HEK293 (cell line): ENCODE measurements at regions not wholly inside any gene's neighbourhood (a gene's known extent, or its start where the extent isn't known, plus 50 kb on each side); places are given as distances from the start of the nearest gene placed in this dataset.

Experiments
- CTCF ChIA-PET: fragments of 350-600 bp; formaldehyde crosslinking; extraction: SDS; loops from one replicate; lab custom pipeline; 2021; ENCODE audit warnings: antibody characterized with exemption; lab: Yijun Ruan, JAX
- POLR2A ChIA-PET: fragments of 300-600 bp; formaldehyde crosslinking; extraction: SDS; loops from one replicate; lab custom pipeline; 2020; ENCODE audit warnings: antibody characterized with exemption, inconsistent platforms; lab: Yijun Ruan, JAX
- H3K27ac ChIP-seq: fragments of 200-500 bp; sonication (Bioruptor generic); 2 replicates; pipeline ENCODE4 v1.5.1; 2014; ENCODE audit warnings: low read depth, low read length, control low read depth, inconsistent platforms; ENCODE audit errors: extremely low read depth
- H3K36me3 ChIP-seq, 2 experiments: fragments of 200-500 bp in 1 of 2; sonication (Bioruptor generic) in 1 of 2; 1 replicate in 1 of 2; 2 replicates in 1 of 2; pipeline ENCODE4 v1.5.1; 2014 to 2017; ENCODE audit warnings: inconsistent platforms in 2 of 2, low read length in 2 of 2; ENCODE audit not compliant: control insufficient read depth in 2 of 2, insufficient read depth in 1 of 2
- H3K4me1 ChIP-seq: fragments of 200-500 bp; sonication (Bioruptor generic); 2 replicates; pipeline ENCODE4 v1.5.1; 2014; ENCODE audit warnings: mild to moderate bottlenecking, low read length, inconsistent platforms; ENCODE audit not compliant: control insufficient read depth, insufficient read depth
- H3K4me3 ChIP-seq: 2 replicates; pipeline ENCODE4 v1.5.1; 2011; ENCODE audit warnings: low read depth, mild to moderate bottlenecking, control low read depth, low read length, moderate library complexity
- H3K9me3 ChIP-seq: fragments of 200-500 bp; sonication (Bioruptor generic); 2 replicates; pipeline ENCODE4 v1.5.1; 2014; ENCODE audit warnings: low read depth, low read length, inconsistent platforms; ENCODE audit not compliant: control insufficient read depth, insufficient read depth
- EGR2 ChIP-seq: fragments of 450-650 bp; formaldehyde crosslinking; IDR thresholded peaks from 2 replicates; pipeline ENCODE4 v1.5.1; 2016; ENCODE audit warnings: low read depth, missing biosample characterization, missing genetic modification characterization
- SP2 ChIP-seq: fragments of 450-650 bp; formaldehyde crosslinking; IDR thresholded peaks from 2 replicates; pipeline ENCODE4 v1.5.1; 2016; ENCODE audit warnings: missing biosample characterization, missing genetic modification characterization
- SP3 ChIP-seq: fragments of 450-650 bp; formaldehyde crosslinking; IDR thresholded peaks from 2 replicates; pipeline ENCODE4 v1.5.1; 2016; ENCODE audit warnings: missing biosample characterization, missing genetic modification characterization
- SP7 ChIP-seq: fragments of 450-650 bp; formaldehyde crosslinking; IDR thresholded peaks from 2 replicates; pipeline ENCODE4 v1.5.1; 2016; ENCODE audit warnings: missing biosample characterization, missing genetic modification characterization
- ZFP3 ChIP-seq: fragments of 450-650 bp; formaldehyde crosslinking; IDR thresholded peaks from 2 replicates; pipeline ENCODE4 v1.5.1; 2016; ENCODE audit warnings: low read depth, missing biosample characterization, missing genetic modification characterization
- ZFP37 ChIP-seq: fragments of 450-650 bp; formaldehyde crosslinking; IDR thresholded peaks from 2 replicates; pipeline ENCODE4 v1.5.1; 2016; ENCODE audit warnings: missing biosample characterization, missing genetic modification characterization
- ZNF138 ChIP-seq: fragments of 450-650 bp; formaldehyde crosslinking; IDR thresholded peaks from 2 replicates; pipeline ENCODE4 v1.5.1; 2016; ENCODE audit warnings: missing biosample characterization, missing genetic modification characterization, borderline replicate concordance
- ZNF140 ChIP-seq: fragments of 450-650 bp; formaldehyde crosslinking; IDR thresholded peaks from 2 replicates; pipeline ENCODE4 v1.5.1; 2016; ENCODE audit warnings: missing biosample characterization, missing genetic modification characterization
- ZNF19 ChIP-seq: fragments of 450-650 bp; formaldehyde crosslinking; IDR thresholded peaks from 2 replicates; pipeline ENCODE4; 2016; ENCODE audit warnings: missing biosample characterization, missing genetic modification characterization, low read depth
- ZNF214 ChIP-seq: fragments of 450-650 bp; formaldehyde crosslinking; IDR thresholded peaks from 2 replicates; pipeline ENCODE4 v1.5.1; 2017; ENCODE audit warnings: missing biosample characterization, mild to moderate bottlenecking, missing genetic modification characterization, borderline replicate concordance
- ZNF335 ChIP-seq: fragments of 450-650 bp; formaldehyde crosslinking; conservative IDR thresholded peaks from 2 replicates; pipeline ENCODE4 v1.5.1; 2016; ENCODE audit warnings: missing biosample characterization, missing genetic modification characterization
- ZNF416 ChIP-seq: fragments of 450-650 bp; formaldehyde crosslinking; IDR thresholded peaks from 2 replicates; pipeline ENCODE4 v1.5.1; 2016; ENCODE audit warnings: missing biosample characterization, missing genetic modification characterization
- ZNF449 ChIP-seq: fragments of 450-650 bp; formaldehyde crosslinking; IDR thresholded peaks from 2 replicates; pipeline ENCODE4 v1.5.1; 2017; ENCODE audit warnings: missing biosample characterization, mild to moderate bottlenecking, missing genetic modification characterization, moderate library complexity
- ZNF600 ChIP-seq: fragments of 450-650 bp; formaldehyde crosslinking; IDR thresholded peaks from 2 replicates; pipeline ENCODE4 v1.5.1; 2016; ENCODE audit warnings: missing biosample characterization, missing genetic modification characterization
- ZNF654 ChIP-seq: fragments of 450-650 bp; formaldehyde crosslinking; IDR thresholded peaks from 2 replicates; pipeline ENCODE4 v1.5.1; 2016; ENCODE audit warnings: low read depth, missing biosample characterization, missing genetic modification characterization
- ZNF664 ChIP-seq: fragments of 450-650 bp; formaldehyde crosslinking; IDR thresholded peaks from 2 replicates; pipeline ENCODE4 v1.5.1; 2016; ENCODE audit warnings: missing biosample characterization, missing genetic modification characterization
- ZNF677 ChIP-seq: fragments of 450-650 bp; IDR thresholded peaks from 2 replicates; pipeline ENCODE4 v1.5.0; 2018; ENCODE audit warnings: missing biosample characterization, mild to moderate bottlenecking, missing genetic modification characterization, moderate library complexity
- ZNF704 ChIP-seq: fragments of 450-650 bp; formaldehyde crosslinking; IDR thresholded peaks from 2 replicates; pipeline ENCODE4 v1.5.1; 2016; ENCODE audit warnings: missing biosample characterization, missing genetic modification characterization
- ZNF747 ChIP-seq: fragments of 450-650 bp; formaldehyde crosslinking; IDR thresholded peaks from 2 replicates; pipeline ENCODE4 v1.5.1; 2016; ENCODE audit warnings: missing biosample characterization, missing genetic modification characterization
- ZNF830 ChIP-seq: fragments of 450-650 bp; IDR thresholded peaks from 2 replicates; pipeline ENCODE4 v1.5.0; 2018; ENCODE audit warnings: missing biosample characterization, missing genetic modification characterization, low read depth, mild to moderate bottlenecking, moderate library complexity
- ZSCAN23 ChIP-seq: fragments of 450-650 bp; formaldehyde crosslinking; IDR thresholded peaks from 2 replicates; pipeline ENCODE4 v1.5.1; 2016; ENCODE audit warnings: missing biosample characterization, missing genetic modification characterization

GRCh38 chr6:48893048-48893447, 570.0 kb downstream of the MMUT start:
- Histone ChIP-seq H3K27ac (no peak overlapping the region), H3K4me1 (no peaks in the 10 kb centered on the region), H3K36me3 (no peaks in the 10 kb centered on the region), H3K4me3 (no peak overlapping the region), H3K9me3 (no peaks in the 10 kb centered on the region)
- TF ChIP-seq EGR2 (tag by site-specific recombination) (no peak), ZNF677 (tag by site-specific recombination) (no peak), ZFP3 (tag by site-specific recombination) (no peak), ZNF214 (tag by site-specific recombination) (no peak), ZNF335 (no peak), ZSCAN23 (tag by site-specific recombination) (no peak)
- ChIA-PET POLR2A (no interaction called here), CTCF (no interaction called here)

- no peak for TF ChIP-seq ZNF416
- TF ChIP-seq ZNF704 (tag by site-specific recombination), result no peak
- no peak for TF ChIP-seq ZNF654
- TF ChIP-seq ZNF830 (tag by site-specific recombination), result no peak
- TF ChIP-seq SP2 (tag by site-specific recombination), result no peak
- H3K36me3 ChIP-seq, result no peaks in the 10 kb centered on the region
- no peak overlapping the region for H3K27ac ChIP-seq
- no peaks in the 10 kb centered on the region for H3K9me3 ChIP-seq
- H3K4me3 ChIP-seq, result no peak overlapping the region
- POLR2A ChIA-PET, result no interaction called here
- no peaks in the 10 kb centered on the region for H3K4me1 ChIP-seq
- CTCF ChIA-PET, result no interaction called here
These were observed 571.7 kb downstream of the MMUT start for GRCh38 chr6:48891308-48891707.

GRCh38 chr6:48889429-48889828, 573.6 kb downstream of the MMUT start:
- Histone ChIP-seq H3K4me3 (no peak overlapping the region), H3K36me3 (no peaks in the 10 kb centered on the region), H3K9me3 (no peaks in the 10 kb centered on the region), H3K4me1 (no peaks in the 10 kb centered on the region), H3K27ac (no peak overlapping the region)
- TF ChIP-seq ZNF138 (tag by site-specific recombination) (no peak), ZNF19 (tag by site-specific recombination) (no peak), ZNF747 (no peak), ZNF664 (tag by site-specific recombination) (no peak), ZNF600 (tag by site-specific recombination) (no peak), ZFP37 (tag by site-specific recombination) (no peak), SP3 (no peak), ZNF140 (tag by site-specific recombination) (no peak), ZNF449 (tag by site-specific recombination) (no peak), SP7 (tag by site-specific recombination) (no peak)
- ChIA-PET POLR2A (no interaction called here), CTCF (no interaction called here)
